H1 (cell line): ENCODE measurements at regions not wholly inside any gene's neighbourhood (a gene's known extent, or its start where the extent isn't known, plus 50 kb on each side); places are given as distances from the start of the nearest gene placed in this dataset.

Experiments
- ATF2 ChIP-seq: IDR thresholded peaks from 2 replicates; pipeline ENCODE4 v1.6.1; 2012; ENCODE audit warnings: low read length, inconsistent platforms
- BACH1 ChIP-seq: IDR thresholded peaks from 2 replicates; pipeline ENCODE4 v1.6.1; 2012; ENCODE audit warnings: low read length, improper control_type of control experiment
- CHD1 ChIP-seq: IDR thresholded peaks from 2 replicates; pipeline ENCODE4 v1.6.1; 2012; ENCODE audit warnings: low read depth, low read length, improper control_type of control experiment
- EP300 ChIP-seq, 2 experiments: IDR thresholded peaks; 1 replicate in 1 of 2; 2 replicates in 1 of 2; pipeline ENCODE4 v1.6.1; 2011 to 2012; ENCODE audit warnings: low read depth in 2 of 2, low read length in 2 of 2, mild to moderate bottlenecking in 2 of 2, borderline replicate concordance in 1 of 2, inconsistent platforms in 1 of 2, moderate library complexity in 1 of 2
- GABPA ChIP-seq: IDR thresholded peaks from 2 replicates; pipeline ENCODE4 v1.6.1; 2011; ENCODE audit warnings: mild to moderate bottlenecking, low read length, moderate library complexity, borderline replicate concordance; ENCODE audit not compliant: insufficient read depth
- KDM1A ChIP-seq: fragments of 200-600, 300-600 bp; sonication (generic); IDR thresholded peaks from 2 replicates; pipeline ENCODE4 v1.7.1; 2016; ENCODE audit warnings: mild to moderate bottlenecking, low read length, borderline replicate concordance
- KDM5A ChIP-seq: fragments of 200-600 bp; IDR thresholded peaks from 2 replicates; pipeline ENCODE4 v1.7.1; 2012; ENCODE audit warnings: mild to moderate bottlenecking, low read length, inconsistent platforms, mixed read lengths
- SIRT6 ChIP-seq: IDR thresholded peaks from one replicate; pipeline ENCODE4 v1.7.1; 2012; ENCODE audit warnings: low read length, inconsistent platforms
- TBP ChIP-seq: IDR thresholded peaks from 2 replicates; pipeline ENCODE4 v1.6.1; 2011; ENCODE audit warnings: low read depth, low read length, improper control_type of control experiment
- USF2 ChIP-seq: IDR thresholded peaks from 2 replicates; pipeline ENCODE4 v1.6.1; 2011; ENCODE audit warnings: low read length, improper control_type of control experiment
- TF ChIP-seq, protein P1 (sequence below): IDR thresholded peaks from 2 replicates; pipeline ENCODE4 v1.6.1; 2012; ENCODE audit warnings: inconsistent platforms

GRCh38 chr6:159541296-159541695, 151.7 kb downstream of the SOD2 start (continued):
- TF ChIP-seq ATF2, result no peak
- TF ChIP-seq GABPA, result no peak
- TF ChIP-seq KDM5A, result no peak
- no peak for TF ChIP-seq USF2
- TF ChIP-seq EP300 (IDR thresholded peaks at IDR 0.05; ENCODE audit: borderline replicate concordance in 1 of 2, low read depth in 2 of 2, low read length in 2 of 2), result no peak
- TF ChIP-seq, protein P1, sequence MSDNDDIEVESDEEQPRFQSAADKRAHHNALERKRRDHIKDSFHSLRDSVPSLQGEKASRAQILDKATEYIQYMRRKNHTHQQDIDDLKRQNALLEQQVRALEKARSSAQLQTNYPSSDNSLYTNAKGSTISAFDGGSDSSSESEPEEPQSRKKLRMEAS, result no peak
- no peak for TF ChIP-seq KDM1A
- no peak for TF ChIP-seq SIRT6
- TF ChIP-seq BACH1, result no peak
- no peak for TF ChIP-seq CHD1
- TF ChIP-seq TBP, result no peak
